GM18907 (cell line): ENCODE measurements at regions not wholly inside any gene's neighbourhood (a gene's known extent, or its start where the extent isn't known, plus 50 kb on each side); places are given as distances from the start of the nearest gene placed in this dataset.

Experiments used
- ATAC-seq: cut with Tn5 transposase; IDR thresholded peaks from one replicate; pipeline ENCODE4 v1.9.1; 2021; ENCODE audit warnings: mild to moderate bottlenecking, moderate library complexity; ENCODE audit not compliant: unreplicated experiment

DNA sequence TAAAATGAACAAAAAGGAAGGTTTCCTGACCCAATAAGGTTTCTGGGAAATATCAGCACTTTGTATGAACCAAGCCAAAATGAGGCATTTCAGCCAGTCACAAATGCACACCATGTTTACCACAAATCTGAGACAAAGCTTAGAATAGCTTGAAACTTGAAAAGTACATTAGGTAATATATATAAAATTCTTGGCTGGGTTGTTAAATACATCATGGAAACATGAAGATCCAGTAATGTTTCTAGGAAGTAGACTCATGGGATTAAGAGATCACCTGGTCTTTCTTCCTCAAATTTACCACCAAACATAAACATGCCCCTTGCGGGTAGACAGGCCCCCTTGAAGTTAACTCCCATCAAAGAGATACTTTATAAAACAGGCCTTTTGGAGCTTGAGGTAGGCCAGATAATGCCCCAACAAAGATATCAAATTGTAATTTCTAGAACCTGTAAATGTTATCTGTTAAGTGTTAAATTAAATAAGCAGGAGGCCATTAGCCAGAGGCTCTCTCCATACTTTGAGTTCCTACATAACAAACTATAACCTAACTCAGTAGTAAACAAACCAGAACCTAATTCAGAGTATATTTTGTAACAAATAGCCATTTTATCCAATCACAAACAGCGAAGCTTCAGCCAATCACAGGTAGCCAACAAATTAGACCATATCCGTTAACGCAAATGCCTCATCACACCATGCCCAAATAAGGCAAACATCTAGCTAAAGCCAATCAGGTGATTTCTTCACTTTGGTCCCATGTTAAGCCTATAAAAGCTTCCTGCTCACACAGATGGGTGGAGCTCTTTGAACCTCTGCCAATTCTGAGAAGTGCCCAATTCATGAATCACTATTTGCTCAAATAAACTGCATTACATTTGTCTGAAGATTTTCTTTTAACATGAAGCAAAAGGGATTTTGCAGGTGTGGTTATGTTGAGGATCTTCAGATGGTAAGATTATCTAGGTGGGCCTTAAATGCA is 127.9 kb upstream of the TARS1 start:
- no peak for ATAC-seq

DNA sequence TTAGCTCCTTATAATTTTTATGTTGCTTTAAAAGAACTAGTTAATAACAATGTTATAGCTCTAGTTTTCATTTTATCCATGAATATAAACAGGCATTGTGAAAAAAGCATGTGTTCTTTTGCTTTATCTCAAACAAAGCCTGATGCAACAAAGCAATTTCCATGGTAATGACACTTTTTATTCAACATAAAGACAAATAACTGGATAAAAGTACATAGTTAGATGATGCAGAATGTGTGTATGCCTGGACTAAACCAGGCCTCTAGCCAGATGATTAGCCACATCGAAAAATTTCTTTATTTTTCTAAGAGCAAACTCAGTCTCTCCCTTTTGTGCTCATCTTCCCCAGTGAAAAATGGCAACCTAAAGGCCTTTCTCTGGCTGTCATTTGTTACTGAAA is 125.6 kb upstream of the TARS1 start:
- ATAC-seq: no peak

DNA sequence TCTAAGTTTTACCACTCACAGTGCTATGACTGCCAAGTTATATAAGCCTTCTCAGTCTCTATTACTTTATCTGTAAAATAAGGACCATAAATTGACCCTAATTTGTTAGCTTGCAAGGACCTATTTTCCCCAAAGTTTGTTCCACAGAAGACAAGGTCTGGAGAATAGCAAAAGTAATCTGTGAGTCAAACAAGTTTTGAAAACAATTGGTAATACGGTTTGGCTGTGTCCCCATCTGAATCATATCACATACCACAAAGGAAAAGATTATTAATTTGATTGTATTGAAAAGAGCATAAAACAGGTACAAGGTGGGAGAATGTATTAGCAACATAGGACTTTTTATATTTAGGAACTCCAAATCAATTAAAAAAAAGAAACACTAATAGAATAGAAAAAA is 124.0 kb upstream of the TARS1 start:
- ATAC-seq: no peak

DNA sequence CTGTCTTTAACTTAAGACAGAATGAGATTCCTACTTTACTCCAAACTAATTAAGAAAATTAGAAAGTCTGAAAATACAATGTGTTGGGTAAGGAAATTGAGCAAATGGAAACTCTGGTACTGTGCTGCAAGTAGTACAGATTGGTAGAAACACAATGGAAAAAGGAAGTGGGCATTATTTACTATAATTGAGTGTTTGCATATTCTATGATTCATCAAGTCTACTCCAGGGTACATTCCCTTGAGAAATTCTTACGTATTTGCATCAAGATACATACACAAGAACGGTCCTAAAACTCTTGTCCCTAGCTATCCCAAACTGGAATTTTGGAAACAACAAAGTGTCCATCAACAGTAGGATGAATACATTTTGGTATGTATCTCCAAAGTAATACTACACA is 123.5 kb upstream of the TARS1 start:
- ATAC-seq: no peak

DNA sequence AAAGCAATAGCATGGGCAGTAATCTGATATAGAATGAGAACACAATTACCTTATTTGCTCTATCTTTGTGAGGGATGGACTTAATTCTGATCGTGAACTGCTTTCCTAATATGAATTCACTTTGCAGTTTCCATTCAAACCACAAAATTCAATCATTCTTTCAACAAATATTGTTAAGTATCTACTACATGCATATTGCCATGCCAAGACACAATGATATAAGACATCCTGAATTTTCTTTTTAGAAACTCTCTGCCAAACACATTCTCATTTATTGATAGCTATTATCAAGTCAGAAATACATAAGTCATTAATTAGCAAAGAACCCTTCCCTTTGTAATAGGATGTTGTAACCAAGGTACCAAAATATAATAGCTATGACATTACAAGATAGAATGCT is 121.6 kb upstream of the TARS1 start:
- ATAC-seq: no peak

DNA sequence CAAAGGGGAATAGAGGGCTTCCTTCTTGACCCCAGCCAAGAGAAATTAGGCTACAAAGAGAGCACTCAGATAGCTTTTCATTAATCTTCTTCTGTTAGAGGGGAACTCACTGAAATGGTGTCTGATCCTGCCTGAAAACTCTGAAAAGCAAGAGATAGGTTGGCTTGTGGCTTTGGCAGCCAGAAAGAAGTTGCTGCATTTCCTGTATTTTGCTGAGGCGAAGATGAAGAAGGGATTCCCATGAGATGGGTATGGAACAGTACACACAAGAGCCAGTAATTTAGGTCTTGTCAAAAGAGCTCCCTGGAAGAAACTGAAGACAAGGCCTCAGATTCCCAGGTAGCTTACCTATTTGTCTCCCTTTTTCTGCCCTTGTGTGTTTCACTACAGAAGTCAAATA is 120.9 kb upstream of the TARS1 start:
- ATAC-seq: no peak

DNA sequence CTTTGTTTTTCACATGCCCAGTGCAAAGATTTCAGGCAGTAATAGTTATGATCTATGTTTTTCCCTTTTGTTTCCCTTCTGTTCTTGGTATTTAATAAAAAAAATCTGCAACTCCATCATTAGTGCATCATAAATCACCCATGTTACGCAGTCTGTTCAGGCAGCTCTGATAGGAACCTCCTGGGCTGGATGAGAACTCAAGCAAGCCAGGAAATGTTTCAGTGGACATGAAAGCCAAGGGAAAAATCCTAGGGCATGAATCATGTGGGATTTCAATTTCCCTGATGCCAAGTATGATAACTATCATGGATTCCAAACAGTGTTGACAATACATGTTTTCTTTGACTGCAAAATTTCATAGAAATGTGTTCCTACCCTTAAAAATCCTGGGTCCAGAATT is 119.7 kb upstream of the TARS1 start:
- no peak for ATAC-seq

DNA sequence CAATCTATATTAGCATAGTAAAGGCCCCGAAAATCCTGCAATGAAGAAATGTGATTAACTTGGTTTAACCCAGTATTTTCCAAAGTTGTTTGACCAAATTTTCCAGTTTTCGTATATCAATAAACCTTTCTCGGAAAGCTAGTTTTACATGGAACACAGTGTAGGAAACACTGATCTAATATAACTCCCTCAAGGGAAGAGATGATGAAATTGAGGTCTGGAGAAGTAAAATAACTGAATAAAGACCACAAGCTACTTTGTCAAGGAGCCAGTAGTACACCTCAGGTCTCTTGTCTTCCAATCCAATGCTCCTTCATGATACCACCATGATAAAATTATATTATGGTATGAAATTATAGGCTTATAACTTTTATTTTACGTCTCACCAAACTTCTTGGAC is 118.1 kb upstream of the TARS1 start:
- no peak for ATAC-seq

DNA sequence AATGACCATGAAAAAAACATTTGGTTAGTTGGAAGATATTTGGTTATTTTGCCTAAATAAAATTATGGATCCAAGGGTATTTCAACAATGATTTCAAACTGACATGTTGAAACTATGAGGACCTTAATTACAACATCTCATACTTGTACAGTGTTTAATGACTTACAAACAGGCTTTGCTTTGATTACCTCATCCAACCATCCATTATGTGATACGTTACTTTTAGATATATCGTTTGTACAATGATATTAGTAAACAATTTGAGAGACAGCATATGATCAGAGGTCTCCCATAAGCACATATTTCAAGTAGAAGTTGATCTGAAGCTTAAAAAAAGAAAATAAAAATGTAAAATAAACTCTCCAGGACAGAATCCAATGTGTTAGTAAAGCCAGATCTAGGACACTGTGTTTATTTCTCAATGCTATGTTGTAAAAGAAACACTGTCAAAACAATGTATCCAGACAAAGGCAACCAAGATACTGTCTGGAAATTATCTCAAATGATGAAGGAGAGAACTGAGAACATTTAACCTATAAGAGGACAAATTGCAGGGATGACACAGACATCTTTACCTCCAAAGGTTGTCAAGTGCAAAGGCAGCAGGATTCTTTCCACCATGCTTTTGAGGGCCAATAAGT is 116.0 kb upstream of the TARS1 start:
- no peak for ATAC-seq

DNA sequence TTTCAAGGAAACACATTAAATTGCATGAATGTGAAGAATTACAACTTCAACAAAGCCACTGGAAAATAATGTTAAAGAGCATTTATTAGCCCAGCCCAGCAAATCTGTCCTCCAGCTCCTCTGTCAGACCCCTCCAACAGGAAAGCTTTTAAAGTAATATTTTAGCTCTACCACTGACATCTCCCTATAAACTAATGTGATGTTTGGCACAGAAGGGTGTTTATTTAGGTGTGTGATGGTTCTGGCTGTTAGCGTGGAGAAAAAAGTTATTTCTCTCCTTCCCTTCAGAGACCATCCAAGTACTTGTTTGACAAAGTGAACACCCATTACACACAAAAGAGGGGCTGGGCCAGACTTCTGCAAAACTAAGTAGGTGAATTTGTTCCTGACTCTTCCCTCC is 111.9 kb upstream of the TARS1 start:
- no peak for ATAC-seq

DNA sequence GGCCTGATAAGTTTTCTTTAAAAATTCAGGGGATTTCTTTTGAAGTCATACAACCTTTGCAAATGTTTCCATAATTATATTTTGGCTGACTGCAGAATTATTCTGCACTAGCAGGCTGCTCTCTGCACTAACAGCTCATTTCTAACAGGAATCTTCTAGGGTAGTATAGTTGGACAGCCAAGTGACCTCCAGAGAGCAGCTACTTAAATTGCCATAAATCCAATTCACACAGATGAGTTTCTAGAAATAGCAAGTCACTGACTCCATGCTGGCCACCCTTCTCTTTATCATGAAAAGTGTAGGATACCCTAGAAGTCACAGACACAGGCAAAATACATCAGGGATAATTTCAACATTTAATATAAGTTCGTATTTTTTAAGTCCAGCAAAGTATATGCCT is 110.9 kb upstream of the TARS1 start:
- no peak for ATAC-seq

DNA sequence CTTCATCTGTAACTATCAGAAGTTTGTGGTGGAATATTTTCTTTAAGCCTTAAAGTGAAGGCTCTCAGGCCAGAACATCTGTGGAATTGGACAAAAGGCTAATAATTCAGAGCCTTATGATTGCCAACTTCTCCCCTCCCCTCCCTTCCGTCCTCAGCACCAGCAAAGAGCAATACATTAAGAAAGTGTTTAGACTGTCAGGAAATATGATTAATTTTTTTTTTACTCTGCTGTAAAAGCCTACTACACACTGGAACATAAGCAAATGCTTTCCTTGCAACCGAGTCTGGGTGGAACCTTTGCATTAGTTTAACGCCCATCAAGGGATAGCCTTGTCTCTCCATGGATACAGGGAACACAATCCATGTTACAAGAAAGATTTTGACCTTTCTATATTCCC is 110.3 kb upstream of the TARS1 start:
- no peak for ATAC-seq

DNA sequence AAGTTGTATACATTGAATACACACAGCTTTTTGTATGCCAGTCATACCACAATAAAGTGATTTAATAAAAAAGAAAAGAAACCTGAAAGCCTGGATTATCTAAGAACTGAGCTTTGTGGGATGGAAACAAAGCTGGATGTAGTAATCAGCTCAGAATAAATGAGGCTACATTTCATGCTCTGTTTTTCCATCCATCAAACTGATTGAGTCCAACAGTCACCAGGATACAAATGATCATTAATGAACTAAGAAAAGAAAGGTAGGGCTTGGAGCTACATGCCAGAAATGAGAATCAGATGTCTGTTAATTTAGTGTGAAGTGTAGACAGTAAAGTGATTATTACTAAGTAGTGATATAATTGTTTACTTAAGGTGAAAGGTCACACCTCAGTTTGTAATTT is 109.8 kb upstream of the TARS1 start:
- no peak for ATAC-seq

DNA sequence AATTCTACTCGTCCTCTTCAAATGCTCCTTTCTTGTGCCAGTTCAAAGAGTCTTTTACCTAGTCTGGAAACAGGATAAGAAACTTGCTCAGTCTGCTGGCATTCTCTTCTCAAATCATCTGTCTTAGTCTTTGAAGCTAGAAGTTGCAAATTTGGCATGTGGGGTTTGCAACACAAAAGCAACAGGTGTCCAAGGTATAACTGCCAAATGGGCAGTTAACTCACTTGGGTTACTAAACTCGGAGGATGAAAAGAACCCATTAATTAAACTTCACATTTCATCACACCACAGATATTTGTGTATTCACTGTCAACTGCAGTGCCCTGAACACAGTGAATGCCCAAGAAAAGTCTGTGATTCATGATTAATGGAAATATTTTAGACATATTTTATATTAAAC is 108.0 kb upstream of the TARS1 start:
- ATAC-seq: no peak

DNA sequence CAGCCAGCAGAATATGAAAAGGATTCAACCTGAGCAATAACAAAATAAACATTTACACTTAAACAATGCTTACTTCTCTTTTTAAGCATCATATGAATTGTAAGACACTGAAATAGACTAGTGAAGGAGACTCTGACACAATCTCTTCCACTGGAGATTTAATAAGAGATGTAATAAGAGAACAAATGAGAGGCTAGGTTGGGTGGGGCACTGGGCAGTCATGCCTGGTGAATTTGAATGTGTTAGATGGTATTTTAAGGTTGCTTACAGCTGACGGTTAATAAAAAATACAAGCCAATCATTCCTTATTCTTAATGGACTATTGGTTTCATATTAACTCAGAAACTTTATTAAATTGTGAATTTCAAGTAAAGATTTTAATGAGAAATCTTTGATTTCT is 105.9 kb upstream of the TARS1 start:
- ATAC-seq: no peak

DNA sequence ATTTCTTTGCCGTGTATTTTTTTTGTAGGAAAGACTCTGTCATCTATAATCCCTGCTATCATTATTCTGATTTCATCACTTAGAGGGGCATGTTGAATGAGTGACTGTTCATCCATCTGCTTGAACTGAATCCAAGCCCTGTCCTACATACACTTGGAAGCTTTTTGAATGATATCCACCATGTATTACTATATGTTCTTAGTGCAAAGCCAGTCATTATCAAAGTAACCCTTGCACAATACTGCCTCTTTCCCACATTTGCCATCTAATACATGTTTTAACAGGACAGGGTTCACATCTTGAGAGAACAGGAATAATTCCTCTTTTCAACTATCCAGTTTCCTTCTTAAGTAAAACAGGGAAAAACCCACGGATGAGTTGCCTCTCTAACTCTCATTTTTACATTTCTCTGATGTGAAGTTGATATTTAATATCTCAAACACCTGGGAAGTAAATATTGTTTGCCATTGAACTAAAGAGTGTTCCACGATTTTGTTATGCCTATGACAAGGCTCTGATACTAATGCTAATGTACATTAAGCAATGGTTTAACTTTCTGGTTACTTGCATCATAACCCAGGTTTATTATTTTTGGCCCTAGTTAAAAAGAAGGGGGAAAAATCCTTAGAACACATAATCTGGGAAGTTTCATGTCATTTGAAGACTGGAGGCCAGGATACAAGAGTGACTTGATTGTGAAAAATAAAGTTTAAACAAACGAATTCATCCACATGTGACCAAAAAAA is 103.7 kb upstream of the TARS1 start:
- no peak for ATAC-seq

DNA sequence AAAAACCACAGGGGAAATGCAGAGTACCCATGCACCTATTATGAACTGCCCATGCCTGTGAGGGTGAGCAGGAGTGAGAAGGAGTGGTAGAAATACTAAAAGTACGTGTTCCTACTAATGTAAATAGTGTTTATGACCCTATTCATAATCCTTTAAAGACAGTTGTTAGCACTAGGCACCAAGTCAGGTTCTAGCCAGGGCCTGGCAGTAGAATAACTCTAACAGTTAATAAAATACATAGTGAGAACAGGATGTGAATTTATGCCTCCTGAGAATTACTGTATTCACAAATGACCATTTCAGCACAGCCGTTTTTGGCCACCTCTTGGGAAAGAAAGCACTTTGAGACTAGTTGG is 103.2 kb upstream of the TARS1 start:
- no peak for ATAC-seq

DNA sequence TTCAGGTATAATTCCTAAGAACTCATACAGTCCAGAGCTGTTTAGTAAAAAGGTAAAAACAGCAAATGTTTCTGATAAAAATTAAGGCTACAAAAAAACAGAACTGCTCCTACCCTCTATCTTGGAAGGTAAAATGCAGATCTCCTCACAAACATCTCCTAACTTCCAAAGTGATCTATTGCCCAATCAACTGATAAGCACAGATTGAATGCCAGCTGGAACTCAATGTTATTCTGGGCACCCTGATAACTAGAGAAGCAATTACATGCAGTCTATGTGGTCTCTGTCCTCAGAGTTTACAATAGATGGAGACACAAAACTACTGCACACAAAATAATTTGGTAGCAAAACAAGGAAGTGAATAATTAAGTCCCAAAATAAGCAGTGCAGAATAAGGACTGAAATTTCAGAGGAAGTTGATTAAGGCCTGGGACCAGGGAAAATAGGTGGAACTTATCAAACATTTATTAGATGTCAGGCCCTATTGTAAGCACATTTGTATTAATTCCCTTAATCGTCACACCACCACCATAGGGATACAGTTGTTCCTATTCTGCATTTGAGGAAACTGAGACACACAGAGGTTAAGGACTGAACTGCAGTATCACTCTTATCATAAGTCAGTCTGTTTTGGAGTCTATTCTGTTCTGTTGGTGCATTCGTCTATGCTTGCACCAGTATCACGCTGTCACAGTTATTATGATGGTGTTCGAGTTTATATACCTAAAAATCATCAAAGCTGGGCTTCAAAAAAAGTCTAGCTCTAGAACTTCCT is 102.2 kb upstream of the TARS1 start:
- no peak for ATAC-seq

DNA sequence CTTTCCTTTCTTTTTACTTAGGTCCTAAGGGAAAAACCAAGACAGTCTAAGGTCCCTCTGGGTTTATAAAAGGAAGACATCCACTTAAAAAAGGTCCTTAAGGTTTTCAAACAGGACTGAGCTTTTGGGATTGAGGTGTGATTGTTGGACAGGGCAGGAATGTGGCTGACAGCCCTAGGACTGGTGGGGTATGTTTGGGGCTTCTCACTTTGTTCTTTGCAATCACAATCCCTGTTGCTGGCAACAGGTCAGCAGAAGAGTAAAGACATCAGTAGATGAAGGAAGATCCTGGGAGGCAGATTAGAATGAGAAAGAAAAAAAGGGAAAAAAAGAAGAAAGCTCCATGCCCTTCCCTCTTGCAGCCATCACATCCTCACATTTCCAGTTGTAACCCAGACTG is 101.4 kb upstream of the TARS1 start:
- no peak for ATAC-seq

DNA sequence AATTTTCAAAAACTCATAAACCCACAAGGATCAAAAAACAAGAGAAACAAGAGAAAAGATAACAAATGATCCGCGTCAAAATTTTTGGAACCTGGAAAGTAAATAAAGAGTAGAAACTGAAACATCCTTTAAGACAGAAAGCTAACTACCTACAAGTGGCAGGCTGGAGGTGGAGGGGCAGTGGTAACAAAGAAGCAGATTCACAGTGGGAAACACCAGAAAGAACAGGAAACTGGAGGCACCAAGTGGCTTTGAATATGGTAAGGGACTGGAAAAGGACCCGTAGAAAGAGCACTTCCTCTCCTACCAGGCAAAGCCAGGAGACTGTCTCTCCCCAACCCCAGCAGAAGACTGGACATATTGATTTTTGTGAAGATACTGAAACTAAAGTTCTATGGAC is 100.6 kb upstream of the TARS1 start:
- no peak for ATAC-seq

DNA sequence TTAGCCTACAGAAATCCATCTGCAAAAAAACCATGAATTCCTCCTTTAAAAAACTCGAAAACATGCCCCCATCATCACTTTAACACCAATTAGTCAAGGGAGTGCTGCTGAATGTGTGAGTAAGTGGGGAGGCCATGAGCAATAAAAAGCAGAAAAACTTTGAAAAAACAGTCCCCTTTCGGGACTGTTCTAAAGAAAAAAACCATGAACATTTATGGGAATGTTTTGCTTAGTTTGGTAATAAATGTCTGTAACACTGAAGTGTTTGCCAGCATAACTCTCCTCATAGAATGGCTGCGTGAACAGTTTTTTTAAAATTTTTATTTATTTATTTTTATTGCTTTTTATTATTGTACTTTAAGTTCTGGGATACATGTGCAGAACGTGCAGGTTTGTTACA is 99.4 kb upstream of the TARS1 start:
- ATAC-seq: no peak
